T47D (cell line): ENCODE measurements at regions not wholly inside any gene's neighbourhood (a gene's known extent, or its start where the extent isn't known, plus 50 kb on each side); places are given as distances from the start of the nearest gene placed in this dataset.
"Not testable (repeated sequence)": the region's sequence is repeated elsewhere in the genome, so short reads cannot be mapped to it uniquely, and the experiment has no call there.

Source experiments
- DNase-seq, 2 experiments: peaks; one replicate each; pipeline versions ENCODE4 v3.0.0 to v3.0.0-alpha.2; 2011 to 2012; ENCODE audit warnings: low read depth in 1 of 2, low spot score in 1 of 2
- JUND ChIP-seq: IDR thresholded peaks from 2 replicates; pipeline ENCODE4 v1.6.1; 2012; ENCODE audit warnings: low read depth
- in situ Hi-C: cut with HindIII; loops from 2 replicates; pipeline ENCODE4 v1.10.0; 2016; ENCODE audit warnings: low sequenced_read_pairs, low pct_unique_long_range_greater_than_20kb

- in situ Hi-C loops, result no loop called here
- TF ChIP-seq JUND, result no peak
Measured at GRCh38 chr5:135263022-135263668, 135.9 kb downstream of the MACROH2A1 start.

GRCh38 chr5:135262364-135262763 is 136.7 kb downstream of the MACROH2A1 start:
- no peak for TF ChIP-seq JUND
- in situ Hi-C loops, result no loop called here
- no peak for DNase-seq

More at GRCh38 chr5:135263022-135263668, 135.9 kb downstream of the MACROH2A1 start:
- no peak for DNase-seq

GRCh38 chr5:135260108-135260507 is 138.9 kb downstream of the MACROH2A1 start:
- in situ Hi-C loops, DNase-seq: not testable (repeated sequence)

- in situ Hi-C loops, result no loop called here
- no peak for TF ChIP-seq JUND
- DNase-seq, result no peak
Measured at GRCh38 chr5:135255461-135256178, 143.4 kb downstream of the MACROH2A1 start.

- no peak for TF ChIP-seq JUND
- in situ Hi-C loops, result no loop called here
- no peak for DNase-seq
Measured at GRCh38 chr5:135254183-135254582, 144.8 kb downstream of the MACROH2A1 start.

- no peak for TF ChIP-seq JUND
- DNase-seq, result no peak
- in situ Hi-C loops, result no loop called here
Measured at GRCh38 chr5:135253601-135254178, 145.3 kb downstream of the MACROH2A1 start.

GRCh38 chr5:135251093-135251492 is 147.9 kb downstream of the MACROH2A1 start:
- no peak for DNase-seq

GRCh38 chr5:135250671-135251070 is 148.4 kb downstream of the MACROH2A1 start:
- in situ Hi-C loops, result no loop called here
- TF ChIP-seq JUND, result no peak
- no peak for DNase-seq

More at GRCh38 chr5:135251093-135251492, 147.9 kb downstream of the MACROH2A1 start:
- TF ChIP-seq JUND, result no peak
- in situ Hi-C loops, result no loop called here

- TF ChIP-seq JUND, result no peak
- in situ Hi-C loops, result no loop called here
- DNase-seq, result no peak
Measured at GRCh38 chr5:135249658-135250057, 149.4 kb downstream of the MACROH2A1 start.

- TF ChIP-seq JUND, result no peak
Measured at GRCh38 chr5:135248801-135249231, 150.2 kb downstream of the MACROH2A1 start.

GRCh38 chr5:135246923-135247795 is 151.9 kb downstream of the MACROH2A1 start:
- TF ChIP-seq JUND, result no peak
- in situ Hi-C loops, result no loop called here
- DNase-seq, result no peak

More at GRCh38 chr5:135248801-135249231, 150.2 kb downstream of the MACROH2A1 start:
- no peak for DNase-seq
- in situ Hi-C loops, result no loop called here

- in situ Hi-C loops, result no loop called here
- no peak for DNase-seq
- no peak for TF ChIP-seq JUND
Measured at GRCh38 chr5:135246605-135246922, 152.5 kb downstream of the MACROH2A1 start.
